ENCODE measurements at regions not wholly inside any gene's neighbourhood (a gene's known extent, or its start where the extent isn't known, plus 50 kb on each side); places are given as distances from the start of the nearest gene placed in this dataset.

DNA sequence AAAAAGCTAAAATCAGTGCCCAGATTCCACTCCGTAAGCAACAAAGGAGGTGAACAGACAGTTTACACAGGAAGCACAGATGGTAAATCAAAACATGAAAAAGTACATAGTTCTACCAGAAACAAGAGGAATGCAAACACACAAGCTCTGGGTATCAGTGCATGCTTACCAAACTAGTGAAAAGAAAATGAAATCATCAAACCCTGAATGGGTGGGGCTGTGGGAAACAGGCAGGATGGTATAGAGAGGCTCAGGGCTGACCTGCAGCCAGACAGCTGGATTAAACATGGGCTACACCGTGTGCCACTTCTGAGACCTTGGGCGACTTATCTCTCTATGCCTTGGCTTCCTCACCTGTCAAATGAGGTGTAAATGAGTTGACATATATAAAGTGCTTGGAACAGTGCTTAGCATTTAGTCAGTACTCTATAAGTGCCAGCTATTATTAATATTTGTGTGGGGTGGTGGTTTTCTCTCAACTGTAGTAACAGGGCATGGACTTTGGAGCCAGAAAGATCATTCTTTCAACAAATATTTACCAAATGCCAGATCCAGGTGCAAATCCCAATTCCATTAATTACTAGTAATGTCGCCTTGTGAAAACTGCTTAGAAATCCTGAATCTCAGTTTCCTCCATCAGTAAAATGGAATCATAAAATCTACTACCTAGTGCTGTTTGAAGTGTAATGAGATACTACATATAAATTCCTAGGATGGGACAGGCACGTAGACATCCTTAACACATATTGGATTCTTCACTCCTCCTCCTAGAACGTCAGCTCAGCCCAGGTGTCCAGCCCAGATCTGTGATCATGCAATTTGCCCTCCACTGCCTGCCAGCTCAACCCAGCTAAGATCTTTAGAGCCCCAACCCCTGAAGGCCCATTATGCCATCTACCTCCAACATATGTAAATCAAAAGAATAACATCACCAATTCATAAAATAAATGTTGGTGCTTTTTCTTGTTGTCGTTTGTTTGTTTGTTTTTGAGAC is 55.5 kb upstream of the SMAD3 start:
- TF ChIP-seq, protein P1, sequence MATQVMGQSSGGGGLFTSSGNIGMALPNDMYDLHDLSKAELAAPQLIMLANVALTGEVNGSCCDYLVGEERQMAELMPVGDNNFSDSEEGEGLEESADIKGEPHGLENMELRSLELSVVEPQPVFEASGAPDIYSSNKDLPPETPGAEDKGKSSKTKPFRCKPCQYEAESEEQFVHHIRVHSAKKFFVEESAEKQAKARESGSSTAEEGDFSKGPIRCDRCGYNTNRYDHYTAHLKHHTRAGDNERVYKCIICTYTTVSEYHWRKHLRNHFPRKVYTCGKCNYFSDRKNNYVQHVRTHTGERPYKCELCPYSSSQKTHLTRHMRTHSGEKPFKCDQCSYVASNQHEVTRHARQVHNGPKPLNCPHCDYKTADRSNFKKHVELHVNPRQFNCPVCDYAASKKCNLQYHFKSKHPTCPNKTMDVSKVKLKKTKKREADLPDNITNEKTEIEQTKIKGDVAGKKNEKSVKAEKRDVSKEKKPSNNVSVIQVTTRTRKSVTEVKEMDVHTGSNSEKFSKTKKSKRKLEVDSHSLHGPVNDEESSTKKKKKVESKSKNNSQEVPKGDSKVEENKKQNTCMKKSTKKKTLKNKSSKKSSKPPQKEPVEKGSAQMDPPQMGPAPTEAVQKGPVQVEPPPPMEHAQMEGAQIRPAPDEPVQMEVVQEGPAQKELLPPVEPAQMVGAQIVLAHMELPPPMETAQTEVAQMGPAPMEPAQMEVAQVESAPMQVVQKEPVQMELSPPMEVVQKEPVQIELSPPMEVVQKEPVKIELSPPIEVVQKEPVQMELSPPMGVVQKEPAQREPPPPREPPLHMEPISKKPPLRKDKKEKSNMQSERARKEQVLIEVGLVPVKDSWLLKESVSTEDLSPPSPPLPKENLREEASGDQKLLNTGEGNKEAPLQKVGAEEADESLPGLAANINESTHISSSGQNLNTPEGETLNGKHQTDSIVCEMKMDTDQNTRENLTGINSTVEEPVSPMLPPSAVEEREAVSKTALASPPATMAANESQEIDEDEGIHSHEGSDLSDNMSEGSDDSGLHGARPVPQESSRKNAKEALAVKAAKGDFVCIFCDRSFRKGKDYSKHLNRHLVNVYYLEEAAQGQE (IDR thresholded peaks at IDR 0.05; ENCODE audit: low read depth): no peak
- TF ChIP-seq YY1 (IDR thresholded peaks at IDR 0.05; ENCODE audit: low read depth) (no peak), EGR1 (IDR thresholded peaks at IDR 0.05) (no peak), TCF12 (IDR thresholded peaks at IDR 0.05; ENCODE audit: low read depth) (no peak), CEBPB (IDR thresholded peaks at IDR 0.05) (no peak), RAD21 (IDR thresholded peaks at IDR 0.05; ENCODE audit: low read depth) (no peak), ZBTB7A (IDR thresholded peaks at IDR 0.05; ENCODE audit: low read depth) (no peak), TEAD4 (IDR thresholded peaks at IDR 0.05) (no peak), TAF1 (IDR thresholded peaks at IDR 0.05; ENCODE audit: low read depth) (no peak), EP300 (IDR thresholded peaks at IDR 0.05; ENCODE audit: borderline replicate concordance) (no peak), CREB1 (IDR thresholded peaks at IDR 0.05; ENCODE audit: low read depth) (no peak), FOXM1 (IDR thresholded peaks at IDR 0.05; ENCODE audit: borderline replicate concordance, low read depth) (no peak), MAX (IDR thresholded peaks at IDR 0.05) (no peak), NFIC (IDR thresholded peaks at IDR 0.05) (no peak)
- TF ChIP-seq, protein P2, sequence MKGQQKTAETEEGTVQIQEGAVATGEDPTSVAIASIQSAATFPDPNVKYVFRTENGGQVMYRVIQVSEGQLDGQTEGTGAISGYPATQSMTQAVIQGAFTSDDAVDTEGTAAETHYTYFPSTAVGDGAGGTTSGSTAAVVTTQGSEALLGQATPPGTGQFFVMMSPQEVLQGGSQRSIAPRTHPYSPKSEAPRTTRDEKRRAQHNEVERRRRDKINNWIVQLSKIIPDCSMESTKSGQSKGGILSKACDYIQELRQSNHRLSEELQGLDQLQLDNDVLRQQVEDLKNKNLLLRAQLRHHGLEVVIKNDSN (IDR thresholded peaks at IDR 0.05): no peak

DNA sequence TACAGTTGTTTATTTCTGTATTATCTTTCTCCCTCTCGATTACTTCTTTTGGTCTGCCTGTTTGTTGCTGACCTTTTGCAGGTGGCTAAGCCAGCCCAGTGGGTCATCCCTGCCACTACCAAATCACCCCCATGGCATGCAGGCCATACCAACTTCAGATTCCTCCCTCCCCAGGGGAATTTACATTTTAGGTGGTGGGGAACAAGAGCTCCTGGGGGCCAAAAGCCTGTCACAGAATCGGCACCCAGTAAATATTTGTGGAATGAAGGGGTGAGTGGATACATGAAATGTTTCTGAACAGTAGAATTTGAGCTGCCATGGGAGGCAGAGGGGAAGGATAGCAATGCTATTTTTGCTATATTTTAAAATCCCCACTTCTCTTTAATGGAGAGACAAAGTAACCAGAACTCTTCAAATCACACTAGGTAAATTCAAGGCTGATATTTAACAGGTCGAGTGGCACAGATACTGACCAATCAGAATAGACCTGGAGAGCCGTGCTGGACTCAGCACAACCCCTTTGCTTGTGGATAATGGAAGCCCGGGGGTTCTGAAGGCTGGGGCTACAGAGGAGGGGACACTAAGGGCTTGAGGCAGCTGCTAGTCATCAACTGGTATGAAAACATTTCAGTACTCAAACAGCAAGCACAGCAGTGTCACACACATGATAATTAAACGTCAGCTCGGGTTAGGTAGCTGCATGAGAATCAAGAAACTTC is 54.3 kb upstream of the SMAD3 start:
- TF ChIP-seq FOXM1 (IDR thresholded peaks at IDR 0.05; ENCODE audit: borderline replicate concordance, low read depth) (no peak), MAX (IDR thresholded peaks at IDR 0.05) (no peak), TCF12 (IDR thresholded peaks at IDR 0.05; ENCODE audit: low read depth) (no peak), TAF1 (IDR thresholded peaks at IDR 0.05; ENCODE audit: low read depth) (no peak), EGR1 (IDR thresholded peaks at IDR 0.05) (no peak), YY1 (IDR thresholded peaks at IDR 0.05; ENCODE audit: low read depth) (no peak)

GRCh38 chr15:67011617-67012005 is 53.8 kb upstream of the SMAD3 start:
- TF ChIP-seq RAD21 (IDR thresholded peaks at IDR 0.05; ENCODE audit: low read depth): no peak
- no peak for TF ChIP-seq MAX (IDR thresholded peaks at IDR 0.05)
- no peak for TF ChIP-seq CEBPB (IDR thresholded peaks at IDR 0.05)
- TF ChIP-seq, protein P2 (IDR thresholded peaks at IDR 0.05): no peak
- TF ChIP-seq CREB1 (IDR thresholded peaks at IDR 0.05; ENCODE audit: low read depth): no peak
- no peak for TF ChIP-seq NFIC (IDR thresholded peaks at IDR 0.05)
- TF ChIP-seq, protein P1 (IDR thresholded peaks at IDR 0.05; ENCODE audit: low read depth): no peak
- TF ChIP-seq FOXM1 (IDR thresholded peaks at IDR 0.05; ENCODE audit: borderline replicate concordance, low read depth): no peak

- TF ChIP-seq NFIC (IDR thresholded peaks at IDR 0.05) (no peak), MAX (IDR thresholded peaks at IDR 0.05) (no peak; the same call in 1 of the 2 replicates), CEBPB (IDR thresholded peaks at IDR 0.05) (no peak), TEAD4 (IDR thresholded peaks at IDR 0.05) (no peak), RAD21 (IDR thresholded peaks at IDR 0.05; ENCODE audit: low read depth) (no peak), FOXM1 (IDR thresholded peaks at IDR 0.05; ENCODE audit: borderline replicate concordance, low read depth) (no peak)
- TF ChIP-seq, protein P1 (IDR thresholded peaks at IDR 0.05; ENCODE audit: low read depth): no peak
- TF ChIP-seq, protein P2 (IDR thresholded peaks at IDR 0.05): no peak
Measured at GRCh38 chr15:67013696-67014095, 51.7 kb upstream of the SMAD3 start.
